Esophagus squamous epithelium (tissue), 5 donors: ENCODE measurements at regions not wholly inside any gene's neighbourhood (a gene's known extent, or its start where the extent isn't known, plus 50 kb on each side); places are given as distances from the start of the nearest gene placed in this dataset.

ENCODE experiments used
- DNase-seq: peaks from one replicate; lab custom pipeline; 2025; lab: John Stamatoyannopoulos, UW
- H3K27ac ChIP-seq, 4 donors: fragments of 200-600 bp; sonication (generic); one replicate each; pipeline ENCODE4 v1.5.1; 2016 to 2019; ENCODE audit warnings: mild to moderate bottlenecking in 1 of 4
- H3K27me3 ChIP-seq, 4 donors: fragments of 200-600 bp; sonication (generic); 1 replicate in 3 of 4; 2 replicates in 1 of 4; pipeline versions ENCODE4 v1.5.1 to v1.6.0; 2017 to 2021; ENCODE audit warnings: antibody characterized with exemption in 1 of 4
- H3K36me3 ChIP-seq, 3 donors: fragments of 200-600 bp; sonication (generic); one replicate each; pipeline ENCODE4 v1.5.1; 2016 to 2019
- H3K4me1 ChIP-seq, 3 donors: fragments of 200-600 bp; sonication (generic); one replicate each; pipeline ENCODE4 v1.5.1; 2017 to 2019
- H3K4me3 ChIP-seq, 4 donors: fragments of 200-600 bp; sonication (generic); 1 replicate in 3 of 4; 2 replicates in 1 of 4; pipeline ENCODE4 v1.5.1; 2016 to 2019; ENCODE audit warnings: mild to moderate bottlenecking in 2 of 4, moderate library complexity in 1 of 4
- H3K9me3 ChIP-seq, 3 donors: fragments of 200-600 bp; sonication (generic); one replicate each; pipeline ENCODE4 v1.5.1; 2016 to 2019
- CTCF ChIP-seq, 6 experiments: fragments of 450-650 bp in 4 of 6; fragments of 200-600 bp in 2 of 6; sonication (generic) in 2 of 6; IDR thresholded peaks; one replicate each; pipeline ENCODE4 v1.5.1; 2016 to 2019; ENCODE audit warnings: antibody characterized with exemption in 6 of 6, mild to moderate bottlenecking in 4 of 6, moderate library complexity in 4 of 6
- POLR2A ChIP-seq, 4 donors: fragments of 450-650 bp; IDR thresholded peaks; one replicate each; pipeline ENCODE4 v1.6.1; 2017; ENCODE audit warnings: antibody characterized with exemption in 4 of 4, mild to moderate bottlenecking in 4 of 4, moderate library complexity in 3 of 4
- WGBS, 2 donors: methylation state at CpG; one replicate each; pipeline ENCODE4 v1.1.5; 2018; 5-methylcytosine and 5-hydroxymethylcytosine counted together
- intact Hi-C: fragments of 100-400 bp; cut with DNase I; formaldehyde crosslinking; loops from one replicate; pipeline ENCODE4 v1.15.0; 2022
- donor health status: DM: yes; HTN: yes; CAD: no.

GRCh38 chr16:86051368-86052114, 152.6 kb downstream of the IRF8 start:
- peaks cover 0 to 58% (median 0%) of the 10 kb centered on the region in 4 donors for H3K27me3 ChIP-seq
- WGBS, 2 donors = 22 to 53% methylated on average over 5 to 6 of the region's 20 CpGs
- no peak for DNase-seq
- intact Hi-C loops = no loop called here
- no peak overlapping the region for H3K27ac ChIP-seq
- peaks cover 0 to 12% (median 0%) of the 10 kb centered on the region in 3 donors for H3K4me1 ChIP-seq
- no peak overlapping the region for H3K4me3 ChIP-seq
- H3K36me3 ChIP-seq = no peaks in the 10 kb centered on the region
- no peaks in the 10 kb centered on the region for H3K9me3 ChIP-seq
- TF ChIP-seq CTCF (IDR thresholded peaks at IDR 0.05) = no peak
- TF ChIP-seq POLR2A (IDR thresholded peaks at IDR 0.05) = no peak

- no peaks in the 10 kb centered on the region for H3K36me3 ChIP-seq
- peaks cover 0 to 51% (median 0%) of the 10 kb centered on the region in 4 donors for H3K27me3 ChIP-seq
- H3K4me3 ChIP-seq = no peak overlapping the region
- intact Hi-C loops = no loop called here
- 82 to 91% methylated on average over 4 of the region's 15 CpGs for WGBS, 2 donors
- TF ChIP-seq POLR2A (IDR thresholded peaks at IDR 0.05) = no peak
- TF ChIP-seq CTCF (IDR thresholded peaks at IDR 0.05) = no peak
- peaks cover 0 to 12% (median 0%) of the 10 kb centered on the region in 3 donors for H3K4me1 ChIP-seq
- DNase-seq = no peak
- H3K27ac ChIP-seq = no peak overlapping the region
- no peaks in the 10 kb centered on the region for H3K9me3 ChIP-seq
Measured at GRCh38 chr16:86052115-86052670, 153.2 kb downstream of the IRF8 start.

- no peak for DNase-seq
- no peaks in the 10 kb centered on the region for H3K9me3 ChIP-seq
- 70 to 76% methylated on average over 4 to 5 of the region's 6 CpGs for WGBS, 2 donors
- TF ChIP-seq CTCF (IDR thresholded peaks at IDR 0.05) = no peak
- no peak for TF ChIP-seq POLR2A (IDR thresholded peaks at IDR 0.05)
- H3K27me3 ChIP-seq = peaks cover 0 to 44% (median 0%) of the 10 kb centered on the region in 4 donors
- H3K4me3 ChIP-seq = no peak overlapping the region
- no peaks in the 10 kb centered on the region for H3K36me3 ChIP-seq
- H3K27ac ChIP-seq = no peak overlapping the region
- H3K4me1 ChIP-seq = peaks cover 0 to 12% (median 0%) of the 10 kb centered on the region in 3 donors
- intact Hi-C loops = no loop called here
Measured at GRCh38 chr16:86052926-86053325, 154.0 kb downstream of the IRF8 start.

- 42 to 67% methylated on average over 12 to 13 of the region's 15 CpGs for WGBS, 2 donors
- peaks cover 0 to 40% (median 14%) of the 10 kb centered on the region in 3 donors for H3K4me1 ChIP-seq
- H3K9me3 ChIP-seq = no peaks in the 10 kb centered on the region
- no peak for DNase-seq
- intact Hi-C loops = no loop called here
- H3K27me3 ChIP-seq = peaks cover 0 to 20% (median 0%) of the 10 kb centered on the region in 4 donors
- no peak for TF ChIP-seq CTCF (IDR thresholded peaks at IDR 0.05)
- no peak for TF ChIP-seq POLR2A (IDR thresholded peaks at IDR 0.05)
- H3K27ac ChIP-seq = peak overlapping the region in 3 of 4 donors; percentile 38 to 79 (median 67)
- no peak overlapping the region for H3K4me3 ChIP-seq
- H3K36me3 ChIP-seq = no peaks in the 10 kb centered on the region
Measured at GRCh38 chr16:86059253-86060171, 160.6 kb downstream of the IRF8 start.
